Loucy (cell line): ENCODE measurements at regions not wholly inside any gene's neighbourhood (a gene's known extent, or its start where the extent isn't known, plus 50 kb on each side); places are given as distances from the start of the nearest gene placed in this dataset.

ENCODE experiments used
- H2AFZ ChIP-seq: fragments of 200-600 bp; sonication (generic); 2 replicates; pipeline ENCODE4 v1.6.0; 2016; ENCODE audit warnings: antibody characterized with exemption, mild to moderate bottlenecking, low read length, moderate library complexity
- H3F3A ChIP-seq: fragments of 200-600 bp; 2 replicates; pipeline ENCODE4 v1.6.0; 2016; ENCODE audit warnings: antibody characterized with exemption, low read depth, mild to moderate bottlenecking
- H3K27me3 ChIP-seq: fragments of 200-600 bp; sonication (generic); 2 replicates; pipeline ENCODE4 v1.6.1; 2014; ENCODE audit warnings: low read length, mild to moderate bottlenecking; ENCODE audit not compliant: insufficient read depth, poor library complexity, severe bottlenecking
- H3K36me3 ChIP-seq: fragments of 200-600 bp; sonication (generic); 2 replicates; pipeline ENCODE4 v1.6.1; 2016; ENCODE audit warnings: low read length; ENCODE audit not compliant: insufficient read depth
- H3K4me1 ChIP-seq: fragments of 200-600 bp; sonication (generic); 2 replicates; pipeline ENCODE4 v1.5.1; 2014; ENCODE audit warnings: low read length, mild to moderate bottlenecking; ENCODE audit not compliant: insufficient read depth, poor library complexity, severe bottlenecking
- H3K4me2 ChIP-seq: fragments of 200-600 bp; sonication (generic); 2 replicates; pipeline ENCODE4 v1.6.0; 2014; ENCODE audit warnings: antibody characterized with exemption, low read length, low read depth, mild to moderate bottlenecking; ENCODE audit not compliant: poor library complexity, severe bottlenecking
- H3K4me3 ChIP-seq: fragments of 200-600 bp; sonication (generic); 2 replicates; pipeline ENCODE4 v1.5.1; 2014; ENCODE audit warnings: low read length, mild to moderate bottlenecking, mixed read lengths; ENCODE audit not compliant: poor library complexity, severe bottlenecking
- H3K79me2 ChIP-seq: fragments of 200-600 bp; sonication (generic); 2 replicates; pipeline ENCODE4 v1.6.1; 2014; ENCODE audit warnings: low read length; ENCODE audit not compliant: insufficient read depth
- H3K9ac ChIP-seq: fragments of 200-600 bp; sonication (generic); 2 replicates; pipeline ENCODE4 v1.6.0; 2014; ENCODE audit warnings: mild to moderate bottlenecking, low read depth, low read length, moderate library complexity; ENCODE audit not compliant: poor library complexity, severe bottlenecking
- H3K9me2 ChIP-seq: fragments of 200-600 bp; sonication (generic); replicated peaks from 2 replicates; pipeline ENCODE4 v1.6.1; 2016; ENCODE audit warnings: low read depth, low read length, mixed read lengths
- H3K9me3 ChIP-seq: fragments of 200-600 bp; sonication (generic); 2 replicates; pipeline ENCODE4 v1.6.1; 2014; ENCODE audit warnings: mild to moderate bottlenecking, antibody characterized with exemption, low read length, low read depth; ENCODE audit not compliant: insufficient read depth
- H4K20me1 ChIP-seq: fragments of 200-600 bp; sonication (generic); 2 replicates; pipeline ENCODE4 v1.6.0; 2014; ENCODE audit warnings: antibody characterized with exemption, low read length, mild to moderate bottlenecking; ENCODE audit not compliant: insufficient read depth, poor library complexity, severe bottlenecking
- CTCF ChIP-seq: fragments of 200-600 bp; sonication (generic); conservative IDR thresholded peaks from 2 replicates; pipeline ENCODE4 v1.5.1; 2014; ENCODE audit warnings: mild to moderate bottlenecking, antibody characterized with exemption, low read length
- EZH2phosphoT487 ChIP-seq: fragments of 200-600 bp; IDR thresholded peaks from 2 replicates; pipeline ENCODE4 v1.6.1; 2018; ENCODE audit warnings: antibody characterized with exemption, mild to moderate bottlenecking, moderate library complexity, borderline replicate concordance

- Histone ChIP-seq H3F3A (no peaks in the 10 kb centered on the region), H3K36me3 (no peaks in the 10 kb centered on the region)
These were observed 86.1 kb upstream of the SPON1 start for GRCh38 chr11:13876423-13876822.

GRCh38 chr11:13878077-13878476, 84.4 kb upstream of the SPON1 start:
- Histone ChIP-seq H3F3A (no peaks in the 10 kb centered on the region), H3K4me2 (no peak overlapping the region), H3K4me1 (no peaks in the 10 kb centered on the region), H4K20me1 (no peaks in the 10 kb centered on the region), H3K9me2 (no peaks in the 10 kb centered on the region), H3K79me2 (no peaks in the 10 kb centered on the region), H2AFZ (no peak overlapping the region), H3K36me3 (no peaks in the 10 kb centered on the region), H3K9ac (no peak overlapping the region), H3K9me3 (no peaks in the 10 kb centered on the region), H3K27me3 (no peaks in the 10 kb centered on the region), H3K4me3 (no peak overlapping the region)
- TF ChIP-seq CTCF: no peak
- no peak for TF ChIP-seq EZH2phosphoT487

More at GRCh38 chr11:13876423-13876822, 86.1 kb upstream of the SPON1 start:
- H3K9ac ChIP-seq: no peak overlapping the region
- H3K4me1 ChIP-seq: no peaks in the 10 kb centered on the region
- no peak overlapping the region for H3K4me3 ChIP-seq
- no peaks in the 10 kb centered on the region for H3K9me2 ChIP-seq
- no peaks in the 10 kb centered on the region for H4K20me1 ChIP-seq
- H3K9me3 ChIP-seq: no peaks in the 10 kb centered on the region
- no peaks in the 10 kb centered on the region for H3K27me3 ChIP-seq
- H2AFZ ChIP-seq: no peak overlapping the region
- no peaks in the 10 kb centered on the region for H3K79me2 ChIP-seq
- TF ChIP-seq CTCF (no peak), EZH2phosphoT487 (no peak)
- H3K4me2 ChIP-seq: no peak overlapping the region

- Histone ChIP-seq H3K4me3 (no peak overlapping the region), H3K9me2 (no peaks in the 10 kb centered on the region), H3K4me1 (no peaks in the 10 kb centered on the region), H3K4me2 (no peak overlapping the region), H3K9me3 (no peaks in the 10 kb centered on the region), H3K36me3 (no peaks in the 10 kb centered on the region), H3F3A (no peaks in the 10 kb centered on the region), H3K9ac (no peak overlapping the region), H2AFZ (no peak overlapping the region), H3K79me2 (no peaks in the 10 kb centered on the region), H4K20me1 (no peaks in the 10 kb centered on the region), H3K27me3 (no peaks in the 10 kb centered on the region)
- TF ChIP-seq EZH2phosphoT487 (no peak), CTCF (no peak)
These were observed 81.9 kb upstream of the SPON1 start for GRCh38 chr11:13880634-13881033.
